GM12878 (cell line): ENCODE measurements at regions not wholly inside any gene's neighbourhood (a gene's known extent, or its start where the extent isn't known, plus 50 kb on each side); places are given as distances from the start of the nearest gene placed in this dataset.

ENCODE experiments used
- ATAC-seq: fragments of 200-7000 bp; cut with Tn5 transposase; 3 replicates; pipeline ENCODE4 v1.9.1; 2020; ENCODE audit warnings: mild to moderate bottlenecking, moderate library complexity
- BruUV-seq: library from RNA; stranded (reverse); fragments of 400-500 nt; replicated peaks from 2 replicates; lab custom pipeline; 2021; lab: Mats Ljungman, UMichigan
- CTCF ChIA-PET: fragments of 300-600 bp; sonication (Branson Sonifier 250); formaldehyde crosslinking; extraction: SDS; loops from one replicate; lab custom pipeline; 2021; ENCODE audit warnings: inconsistent platforms; lab: Yijun Ruan, JAX
- POLR2A ChIA-PET: fragments of 350-600 bp; formaldehyde crosslinking; extraction: SDS; loops from one replicate; lab custom pipeline; 2021; ENCODE audit warnings: inconsistent platforms; lab: Charles Lee
- RAD21 ChIA-PET: fragments of 300-600 bp; sonication (Branson Sonifier 250); formaldehyde crosslinking; loops from one replicate; lab custom pipeline; 2023; ENCODE audit warnings: antibody characterized with exemption; ENCODE audit not compliant: unreplicated experiment; lab: Charles Lee
- SMC1A ChIA-PET: fragments of 300-600 bp; sonication (Branson Sonifier 250); formaldehyde crosslinking; loops from one replicate; lab custom pipeline; 2023; ENCODE audit not compliant: unreplicated experiment, uncharacterized antibody; lab: Charles Lee
- DNase-seq: peaks from one replicate; pipeline ENCODE4 v3.0.0-alpha.2; 2011; ENCODE audit warnings: low read depth, low spot score
- FAIRE-seq: peaks from 3 replicates; lab custom pipeline; 2011; peaks lifted over from hg19 to GRCh38; lab: Jason Lieb, UNC
- H2AFZ ChIP-seq: 2 replicates; pipeline ENCODE4 v1.6.0; 2011; ENCODE audit warnings: low read depth, low read length, control low read depth; ENCODE audit not compliant: control insufficient read depth
- H3K27ac ChIP-seq: 2 replicates; pipeline ENCODE4 v1.5.1; 2011; ENCODE audit warnings: control low read depth; ENCODE audit not compliant: control insufficient read depth, insufficient read depth
- H3K27me3 ChIP-seq, 2 experiments: replicated peaks in 1 of 2; 2 replicates each; pipeline versions ENCODE4 v1.6.0 to v1.6.1; 2011; ENCODE audit warnings: low read length in 1 of 2; ENCODE audit not compliant: control insufficient read depth in 2 of 2, insufficient read depth in 2 of 2
- H3K36me3 ChIP-seq, 2 experiments: 2 replicates each; pipeline ENCODE4 v1.5.1; 2011; ENCODE audit warnings: low read length in 1 of 2; ENCODE audit not compliant: control insufficient read depth in 2 of 2, insufficient read depth in 2 of 2
- H3K4me1 ChIP-seq: 2 replicates; pipeline ENCODE4 v1.6.1; 2011; ENCODE audit warnings: mild to moderate bottlenecking, low read length, moderate library complexity, mixed read lengths; ENCODE audit not compliant: control insufficient read depth, insufficient read depth
- H3K4me2 ChIP-seq: 2 replicates; pipeline ENCODE4 v1.6.0; 2011; ENCODE audit warnings: control low read depth; ENCODE audit not compliant: control insufficient read depth, insufficient read depth
- H3K4me3 ChIP-seq: fragments of 200-600 bp; sonication (generic); 2 replicates; pipeline ENCODE4 v1.5.1; 2016
- H3K79me2 ChIP-seq: 2 replicates; pipeline ENCODE4 v1.6.0; 2011; ENCODE audit warnings: low read length; ENCODE audit not compliant: control insufficient read depth, insufficient read depth
- H3K9ac ChIP-seq: 2 replicates; pipeline ENCODE4 v1.8.0; 2011; ENCODE audit warnings: low read length, control low read depth, mixed read lengths; ENCODE audit not compliant: control insufficient read depth, insufficient read depth
- H3K9me3 ChIP-seq: replicated peaks from 3 replicates; pipeline ENCODE4 v1.5.1; 2011; ENCODE audit warnings: mild to moderate bottlenecking, low read length; ENCODE audit not compliant: control insufficient read depth, insufficient read depth
- H4K20me1 ChIP-seq: 2 replicates; pipeline ENCODE4 v1.6.0; 2011; ENCODE audit not compliant: control insufficient read depth, insufficient read depth
- BHLHE40 ChIP-seq, 2 experiments: fragments of 450-650 bp in 1 of 2; IDR thresholded peaks; 2 replicates each; pipeline ENCODE4 v1.6.1; 2011 to 2017; ENCODE audit warnings: low read depth in 2 of 2, borderline replicate concordance in 1 of 2, improper control_type of control experiment in 1 of 2, low read length in 1 of 2, mild to moderate bottlenecking in 1 of 2
- CHD4 ChIP-seq: fragments of 200-600 bp; sonication (generic); IDR thresholded peaks from 2 replicates; pipeline ENCODE4 v1.6.1; 2016; ENCODE audit warnings: mild to moderate bottlenecking
- CREM ChIP-seq: IDR thresholded peaks from 2 replicates; pipeline ENCODE4 v1.6.1; 2014; ENCODE audit warnings: antibody characterized with exemption, low read depth
- EGR1 ChIP-seq, 2 experiments: IDR thresholded peaks; 1 replicate in 1 of 2; 2 replicates in 1 of 2; pipeline ENCODE4 v1.6.1; 2011 to 2012; ENCODE audit warnings: low read depth in 2 of 2, low read length in 2 of 2, borderline replicate concordance in 1 of 2, mild to moderate bottlenecking in 1 of 2, moderate library complexity in 1 of 2
- EP300 ChIP-seq, 2 experiments: fragments of 150-350 bp in 1 of 2; IDR thresholded peaks; 2 replicates each; pipeline ENCODE4 v1.6.1; 2011 to 2012; ENCODE audit warnings: low read depth in 2 of 2, low read length in 2 of 2, borderline replicate concordance in 1 of 2, improper control_type of control experiment in 1 of 2, inconsistent platforms in 1 of 2; ENCODE audit not compliant: control insufficient read depth in 1 of 2
- HSF1 ChIP-seq: fragments of 150-350 bp; IDR thresholded peaks from 2 replicates; pipeline ENCODE4 v1.6.1; 2014; ENCODE audit warnings: mild to moderate bottlenecking, low read depth, low read length
- POLR2A ChIP-seq: IDR thresholded peaks from 2 replicates; pipeline ENCODE4 v1.6.1; 2011; ENCODE audit warnings: low read depth, mild to moderate bottlenecking, low read length
- POLR2AphosphoS5 ChIP-seq: IDR thresholded peaks from 2 replicates; pipeline ENCODE4 v1.6.1; 2011; ENCODE audit warnings: mild to moderate bottlenecking, low read length, inconsistent platforms
- RAD51 ChIP-seq: fragments of 450-650 bp; IDR thresholded peaks from 2 replicates; pipeline ENCODE4 v1.6.1; 2016; ENCODE audit warnings: moderate library complexity, mild to moderate bottlenecking, inconsistent platforms
- SIN3A ChIP-seq: IDR thresholded peaks from 2 replicates; pipeline ENCODE4 v1.6.1; 2012; ENCODE audit warnings: low read depth, low read length, improper control_type of control experiment
- SUPT20H ChIP-seq: IDR thresholded peaks from 2 replicates; pipeline ENCODE4 v1.6.1; 2011; ENCODE audit warnings: low read depth, mild to moderate bottlenecking, low read length, moderate library complexity, borderline replicate concordance; ENCODE audit not compliant: control insufficient read depth
- TCF12 ChIP-seq: IDR thresholded peaks from 2 replicates; pipeline ENCODE4 v1.6.1; 2011; ENCODE audit warnings: low read depth, mild to moderate bottlenecking, low read length
- USF1 ChIP-seq: IDR thresholded peaks from 2 replicates; pipeline ENCODE4 v1.6.1; 2011; ENCODE audit warnings: borderline replicate concordance, low read depth, mild to moderate bottlenecking, moderate library complexity, mixed read lengths, low read length; ENCODE audit not compliant: insufficient read depth; ENCODE audit errors: extremely low read length
- ZNF274 ChIP-seq: IDR thresholded peaks from one replicate; pipeline ENCODE4 v1.8.0; 2011; ENCODE audit not compliant: insufficient read length, insufficient read depth
- WGBS: methylation state at CpG from one replicate; pipeline ENCODE4 v1.1.6; 2016; ENCODE audit warnings: low lambda C conversion rate; ENCODE audit not compliant: insufficient replicate concordance, insufficient coverage; ENCODE audit errors: missing lambda C conversion rate; 5-methylcytosine and 5-hydroxymethylcytosine counted together
- in situ Hi-C: fragments of 300-500 bp; cut with MboI; formaldehyde crosslinking; loops from 9 replicates; pipeline ENCODE4 v1.14.3; 2018; ENCODE audit warnings: mixed read lengths
- intact Hi-C: fragments of 100-400 bp; cut with micrococcal nuclease; formaldehyde crosslinking; loops from one replicate; pipeline ENCODE4 v1.14.2; 2022; ENCODE audit not compliant: unreplicated experiment

GRCh38 chr15:95857758-95858157 is 472.7 kb upstream of the NR2F2 start:
- ChIA-PET RAD21 (no interaction called here), POLR2A (interaction anchor here (1.1 kb wide), 1 partner anchor 12 kb away, joined by 3 read pairs; no protein-coding TSS in a partner anchor), SMC1A (interaction anchor here (0.6 to 1.5 kb wide), 7 partner anchors 8 to 572 kb away, joined by 3 to 5 read pairs (median 3); no protein-coding TSS in a partner anchor), CTCF (interaction anchor here (0.8 to 1.2 kb wide), 2 partner anchors 8 to 469 kb away, joined by 3 to 5 read pairs; no protein-coding TSS in a partner anchor)
- no peaks in the 10 kb centered on the region for H3K4me1 ChIP-seq
- no peaks in the 10 kb centered on the region for H3K79me2 ChIP-seq
- H3K4me2 ChIP-seq = no peak overlapping the region
- no peak for TF ChIP-seq CHD4
- TF ChIP-seq EGR1 (IDR thresholded peaks at IDR 0.05; ENCODE audit: borderline replicate concordance in 1 of 2, low read depth in 2 of 2, low read length in 2 of 2) = no peak
- no peak for ATAC-seq
- in situ Hi-C loops (no loop called here), intact Hi-C loops (no loop called here)
- H2AFZ ChIP-seq = no peak overlapping the region
- H3K4me3 ChIP-seq = no peak overlapping the region
- no peaks in the 10 kb centered on the region for H3K27me3 ChIP-seq
- no peak for DNase-seq
- H3K27ac ChIP-seq = no peak overlapping the region
- H4K20me1 ChIP-seq = no peaks in the 10 kb centered on the region
- no peak for FAIRE-seq
- H3K36me3 ChIP-seq = no peaks in the 10 kb centered on the region
- no peak overlapping the region for H3K9ac ChIP-seq
- BruUV-seq = no TSS peak
- H3K9me3 ChIP-seq = no peaks in the 10 kb centered on the region; the same call in 2 of the 3 replicates

GRCh38 chr15:95860406-95860805 is 470.1 kb upstream of the NR2F2 start:
- no peaks in the 10 kb centered on the region for H3K27me3 ChIP-seq
- RAD21 ChIA-PET = no interaction called here
- H4K20me1 ChIP-seq = no peaks in the 10 kb centered on the region
- H3K9me3 ChIP-seq = no peaks in the 10 kb centered on the region; the same call in 2 of the 3 replicates
- POLR2A ChIA-PET = interaction anchor here (0.5 to 1.4 kb wide), 2 partner anchors 16 to 259 kb away, joined by 3 to 4 read pairs; no protein-coding TSS in a partner anchor
- SMC1A ChIA-PET = interaction anchor here (0.9 to 1.3 kb wide), 4 partner anchors 10 to 601 kb away, joined by 3 to 4 read pairs (median 4); no protein-coding TSS in a partner anchor
- H3K9ac ChIP-seq = no peak overlapping the region
- DNase-seq = no peak
- CTCF ChIA-PET = interaction anchor here (1.2 kb wide), 2 partner anchors 19 to 323 kb away, joined by 3 read pairs; no protein-coding TSS in a partner anchor
- no peak overlapping the region for H3K4me2 ChIP-seq
- 8% methylated on average over 1 of the region's 1 CpG for WGBS
- H3K36me3 ChIP-seq = no peaks in the 10 kb centered on the region
- no TSS peak for BruUV-seq
- intact Hi-C loops (loop anchor here (5.0 kb wide), 1 partner anchor 467 kb away; no protein-coding TSS in a partner anchor), in situ Hi-C loops (no loop called here)
- no peak for FAIRE-seq
- no peak overlapping the region for H3K27ac ChIP-seq
- ATAC-seq = no peak
- H3K4me1 ChIP-seq = peaks cover 4% of the 10 kb centered on the region; the same call in 1 of the 2 replicates
- H3K79me2 ChIP-seq = no peaks in the 10 kb centered on the region
- no peak overlapping the region for H2AFZ ChIP-seq
- no peak overlapping the region for H3K4me3 ChIP-seq
- TF ChIP-seq ZNF274 = no peak
- TF ChIP-seq POLR2AphosphoS5 = no peak
- TF ChIP-seq HSF1 = no peak
- TF ChIP-seq TCF12 = no peak
- TF ChIP-seq CREM = no peak
- no peak for TF ChIP-seq BHLHE40 (IDR thresholded peaks at IDR 0.05; ENCODE audit: borderline replicate concordance in 1 of 2, low read depth in 2 of 2, low read length in 1 of 2)
- TF ChIP-seq RAD51 = no peak
- TF ChIP-seq EP300 (IDR thresholded peaks at IDR 0.05; ENCODE audit: borderline replicate concordance in 1 of 2, control insufficient read depth in 1 of 2, low read depth in 2 of 2, low read length in 2 of 2) = no peak
- no peak for TF ChIP-seq USF1
- no peak for TF ChIP-seq SIN3A
- TF ChIP-seq SUPT20H = no peak
- TF ChIP-seq POLR2A = no peak
